Skeletal muscle tissue (tissue), 3 donors: ENCODE measurements at regions not wholly inside any gene's neighbourhood (a gene's known extent, or its start where the extent isn't known, plus 50 kb on each side); places are given as distances from the start of the nearest gene placed in this dataset.

Experiments
- H3K27ac ChIP-seq: one replicate; pipeline ENCODE4 v1.7.0; 2013; ENCODE audit warnings: mild to moderate bottlenecking, low read depth, low read length, inconsistent platforms
- H3K27me3 ChIP-seq, 3 donors: one replicate each; pipeline ENCODE4 v1.7.0; 2013; ENCODE audit warnings: low read length in 3 of 3; ENCODE audit not compliant: control insufficient read depth in 3 of 3, insufficient read depth in 3 of 3
- H3K36me3 ChIP-seq, 3 donors: one replicate each; pipeline ENCODE4 v1.7.0; 2013; ENCODE audit warnings: low read length in 3 of 3; ENCODE audit not compliant: control insufficient read depth in 3 of 3, insufficient read depth in 3 of 3
- H3K4me1 ChIP-seq, 3 donors: one replicate each; pipeline ENCODE4 v1.7.0; 2013; ENCODE audit warnings: low read length in 3 of 3, mild to moderate bottlenecking in 3 of 3; ENCODE audit not compliant: control insufficient read depth in 3 of 3, insufficient read depth in 3 of 3
- H3K4me3 ChIP-seq, 3 donors: one replicate each; pipeline ENCODE4 v1.7.0; 2013; ENCODE audit warnings: low read length in 3 of 3
- H3K9ac ChIP-seq, 3 donors: one replicate each; pipeline ENCODE4 v1.7.0; 2013; ENCODE audit warnings: low read length in 3 of 3, mild to moderate bottlenecking in 3 of 3, moderate library complexity in 2 of 3, low read depth in 1 of 3
- H3K9me3 ChIP-seq, 3 donors: one replicate each; pipeline ENCODE4 v1.7.0; 2013; ENCODE audit warnings: low read length in 3 of 3; ENCODE audit not compliant: control insufficient read depth in 3 of 3
- donor health status: Osteomylitis.

- no peak overlapping the region for H3K27ac ChIP-seq
- H3K4me1 ChIP-seq = no peaks in the 10 kb centered on the region
- H3K36me3 ChIP-seq = no peaks in the 10 kb centered on the region
- H3K9ac ChIP-seq = no peak overlapping the region
- no peak overlapping the region for H3K4me3 ChIP-seq
- H3K27me3 ChIP-seq = no peaks in the 10 kb centered on the region
- H3K9me3 ChIP-seq = no peaks in the 10 kb centered on the region
Observed at GRCh38 chr13:103168901-103169508, 102.8 kb upstream of the SLC10A2 start.

- Histone ChIP-seq H3K27me3 (no peaks in the 10 kb centered on the region), H3K27ac (no peak overlapping the region), H3K4me3 (no peak overlapping the region), H3K9ac (no peak overlapping the region), H3K4me1 (no peaks in the 10 kb centered on the region), H3K36me3 (no peaks in the 10 kb centered on the region), H3K9me3 (no peaks in the 10 kb centered on the region)
Observed at GRCh38 chr13:103164251-103164650, 98.0 kb upstream of the SLC10A2 start.

- Histone ChIP-seq H3K4me1 (no peaks in the 10 kb centered on the region), H3K4me3 (no peak overlapping the region), H3K9ac (no peak overlapping the region), H3K36me3 (no peaks in the 10 kb centered on the region), H3K27ac (no peak overlapping the region), H3K9me3 (no peaks in the 10 kb centered on the region), H3K27me3 (no peaks in the 10 kb centered on the region)
Observed at GRCh38 chr13:103161476-103161875, 95.3 kb upstream of the SLC10A2 start.

GRCh38 chr13:103157434-103158145 lies 91.4 kb upstream of the SLC10A2 start:
- Histone ChIP-seq H3K27me3 (peaks cover 0 to 2% (median 0%) of the 10 kb centered on the region in 3 donors), H3K4me1 (no peaks in the 10 kb centered on the region), H3K36me3 (no peaks in the 10 kb centered on the region), H3K9me3 (no peaks in the 10 kb centered on the region), H3K27ac (no peak overlapping the region), H3K9ac (no peak overlapping the region), H3K4me3 (no peak overlapping the region)

- no peak overlapping the region for H3K27ac ChIP-seq
- H3K4me3 ChIP-seq = no peak overlapping the region
- no peaks in the 10 kb centered on the region for H3K4me1 ChIP-seq
- no peak overlapping the region for H3K9ac ChIP-seq
- H3K9me3 ChIP-seq = no peaks in the 10 kb centered on the region
- H3K36me3 ChIP-seq = no peaks in the 10 kb centered on the region
- peaks cover 0 to 2% (median 0%) of the 10 kb centered on the region in 3 donors for H3K27me3 ChIP-seq
Observed at GRCh38 chr13:103157016-103157415, 90.8 kb upstream of the SLC10A2 start.

GRCh38 chr13:103156346-103156998 lies 90.3 kb upstream of the SLC10A2 start:
- Histone ChIP-seq H3K4me1 (no peaks in the 10 kb centered on the region), H3K9me3 (no peaks in the 10 kb centered on the region), H3K9ac (no peak overlapping the region), H3K27ac (no peak overlapping the region), H3K27me3 (peaks cover 0 to 2% (median 0%) of the 10 kb centered on the region in 3 donors), H3K4me3 (no peak overlapping the region), H3K36me3 (no peaks in the 10 kb centered on the region)

GRCh38 chr13:103153466-103153865 lies 87.2 kb upstream of the SLC10A2 start:
- Histone ChIP-seq H3K9me3 (no peaks in the 10 kb centered on the region), H3K27me3 (peaks cover 0 to 2% (median 0%) of the 10 kb centered on the region in 3 donors), H3K27ac (no peak overlapping the region), H3K4me1 (no peaks in the 10 kb centered on the region), H3K9ac (no peak overlapping the region), H3K36me3 (no peaks in the 10 kb centered on the region), H3K4me3 (no peak overlapping the region)

GRCh38 chr13:103147961-103148360 lies 81.7 kb upstream of the SLC10A2 start:
- Histone ChIP-seq H3K4me3 (no peak overlapping the region), H3K36me3 (no peaks in the 10 kb centered on the region), H3K9ac (no peak overlapping the region), H3K27ac (no peak overlapping the region), H3K9me3 (no peaks in the 10 kb centered on the region), H3K27me3 (no peaks in the 10 kb centered on the region), H3K4me1 (no peaks in the 10 kb centered on the region)

GRCh38 chr13:103145442-103145841 lies 79.2 kb upstream of the SLC10A2 start:
- Histone ChIP-seq H3K27ac (no peak overlapping the region), H3K36me3 (no peaks in the 10 kb centered on the region), H3K27me3 (no peaks in the 10 kb centered on the region), H3K4me3 (no peak overlapping the region), H3K9ac (no peak overlapping the region), H3K4me1 (no peaks in the 10 kb centered on the region), H3K9me3 (no peaks in the 10 kb centered on the region)

GRCh38 chr13:103143432-103143831 lies 77.2 kb upstream of the SLC10A2 start:
- Histone ChIP-seq H3K36me3 (no peaks in the 10 kb centered on the region), H3K27ac (no peak overlapping the region), H3K27me3 (no peaks in the 10 kb centered on the region), H3K9me3 (no peaks in the 10 kb centered on the region), H3K4me1 (no peaks in the 10 kb centered on the region), H3K4me3 (no peak overlapping the region), H3K9ac (no peak overlapping the region)
